Muscle of back (tissue), 3 donors: ENCODE measurements at regions not wholly inside any gene's neighbourhood (a gene's known extent, or its start where the extent isn't known, plus 50 kb on each side); places are given as distances from the start of the nearest gene placed in this dataset.
A peak's percentile ranks its signal among the peaks of the same experiment; 100 is the strongest.
"Not testable (repeated sequence)": the region's sequence is repeated elsewhere in the genome, so short reads cannot be mapped to it uniquely, and the experiment has no call there.

ENCODE experiments used
- DNase-seq, 3 donors: peaks; one replicate each; pipeline versions ENCODE4 v3.0.0 to v3.0.0-alpha.2; 2013

- no peak for DNase-seq
Measured at GRCh38 chr4:176571206-176571605, 221.5 kb downstream of the VEGFC start.

GRCh38 chr4:176575141-176575730, 217.5 kb downstream of the VEGFC start:
- DNase-seq: peak; percentile 40 to 67 (median 42)

- DNase-seq: no peak
Measured at GRCh38 chr4:176579226-176579625, 213.5 kb downstream of the VEGFC start.

- DNase-seq: no peak
Measured at GRCh38 chr4:176583278-176583677, 209.4 kb downstream of the VEGFC start.

GRCh38 chr4:176584031-176584606, 208.6 kb downstream of the VEGFC start:
- no peak for DNase-seq

- peak in 2 of 3 donors; percentile 29 to 43 for DNase-seq
Measured at GRCh38 chr4:176587920-176588319, 204.8 kb downstream of the VEGFC start.

GRCh38 chr4:176588436-176588835, 204.3 kb downstream of the VEGFC start:
- DNase-seq: no peak

- DNase-seq: no peak
Measured at GRCh38 chr4:176592976-176593670, 199.6 kb downstream of the VEGFC start.

- DNase-seq: no peak
Measured at GRCh38 chr4:176593943-176594342, 198.8 kb downstream of the VEGFC start.

- no peak for DNase-seq
Measured at GRCh38 chr4:176595257-176595656, 197.5 kb downstream of the VEGFC start.

GRCh38 chr4:176601124-176601523, 191.6 kb downstream of the VEGFC start:
- DNase-seq: no peak

- no peak for DNase-seq
Measured at GRCh38 chr4:176607807-176608206, 184.9 kb downstream of the VEGFC start.

GRCh38 chr4:176608346-176608745, 184.4 kb downstream of the VEGFC start:
- no peak for DNase-seq

- DNase-seq: no peak
Measured at GRCh38 chr4:176610594-176610993, 182.1 kb downstream of the VEGFC start.

GRCh38 chr4:176611381-176611780, 181.3 kb downstream of the VEGFC start:
- peak in 1 of 3 donors; percentile 45 for DNase-seq

- DNase-seq: no peak
Measured at GRCh38 chr4:176611951-176612350, 180.8 kb downstream of the VEGFC start.

- DNase-seq: no peak
Measured at GRCh38 chr4:176614793-176615192, 177.9 kb downstream of the VEGFC start.

- DNase-seq: no peak
Measured at GRCh38 chr4:176616151-176616550, 176.6 kb downstream of the VEGFC start.

GRCh38 chr4:176618138-176618537, 174.6 kb downstream of the VEGFC start:
- no peak for DNase-seq

GRCh38 chr4:176619430-176619829, 173.3 kb downstream of the VEGFC start:
- no peak for DNase-seq

- no peak for DNase-seq
Measured at GRCh38 chr4:176622251-176622948, 170.3 kb downstream of the VEGFC start.

- DNase-seq: not testable (repeated sequence)
Measured at GRCh38 chr4:176624983-176625610, 167.6 kb downstream of the VEGFC start.
